Sigmoid colon (tissue), 6 donors: ENCODE measurements at regions not wholly inside any gene's neighbourhood (a gene's known extent, or its start where the extent isn't known, plus 50 kb on each side); places are given as distances from the start of the nearest gene placed in this dataset.

Experiments
- DNase-seq: peaks from one replicate; pipeline ENCODE4 v3.0.0-alpha.2; 2019
- H3K27ac ChIP-seq, 4 donors: fragments of 200-600 bp; sonication (generic); one replicate each; pipeline ENCODE4 v1.5.1; 2016 to 2019; ENCODE audit warnings: mild to moderate bottlenecking in 1 of 4
- H3K27me3 ChIP-seq, 3 donors: fragments of 200-600 bp; sonication (generic); one replicate each; pipeline ENCODE4 v1.5.1; 2019; ENCODE audit warnings: mild to moderate bottlenecking in 1 of 3
- H3K36me3 ChIP-seq, 4 donors: fragments of 200-600 bp; sonication (generic); one replicate each; pipeline ENCODE4 v1.5.1; 2016 to 2019
- H3K4me1 ChIP-seq, 4 donors: fragments of 200-600 bp; sonication (generic); one replicate each; pipeline ENCODE4 v1.5.1; 2017 to 2019
- H3K4me3 ChIP-seq, 4 donors: fragments of 200-600 bp; sonication (generic); one replicate each; pipeline ENCODE4 v1.5.1; 2017 to 2019; ENCODE audit warnings: mild to moderate bottlenecking in 2 of 4, moderate library complexity in 1 of 4
- H3K9me3 ChIP-seq, 4 donors: fragments of 200-600 bp in 3 of 4; sonication (generic) in 3 of 4; one replicate each; pipeline versions ENCODE4 v1.5.1 to v1.6.1; 2013 to 2019
- EP300 ChIP-seq, 4 donors: sonication (generic); formaldehyde crosslinking; IDR thresholded peaks; one replicate each; pipeline ENCODE4 v1.6.1; 2017; ENCODE audit warnings: antibody characterized with exemption in 4 of 4
- POLR2A ChIP-seq, 2 donors: fragments of 450-650 bp; IDR thresholded peaks; one replicate each; pipeline ENCODE4 v1.6.1; 2016; ENCODE audit warnings: antibody characterized with exemption in 2 of 2, mild to moderate bottlenecking in 2 of 2, moderate library complexity in 2 of 2
- POLR2AphosphoS5 ChIP-seq, 4 donors: sonication (generic); formaldehyde crosslinking; IDR thresholded peaks; one replicate each; pipeline ENCODE4 v1.6.1; 2017; ENCODE audit warnings: antibody characterized with exemption in 4 of 4
- WGBS, 2 donors: extraction: QIAGEN DNeasy Blood & Tissue Kit; methylation state at CpG; one replicate each; pipeline ENCODE4 v1.1.7; 2013; 5-methylcytosine and 5-hydroxymethylcytosine counted together
- intact Hi-C: fragments of 100-400 bp; cut with DNase I; formaldehyde crosslinking; loops from one replicate; pipeline ENCODE4 v1.15.1; 2023
- TF ChIP-seq, protein P1 (sequence below), 4 experiments: fragments of 450-650 bp in 3 of 4; fragments of 200-600 bp in 1 of 4; IDR thresholded peaks; one replicate each; pipeline ENCODE4 v1.5.1; 2016 to 2019; ENCODE audit warnings: antibody characterized with exemption in 4 of 4, mild to moderate bottlenecking in 3 of 4, moderate library complexity in 2 of 4
- donor health status: healthy with polysubstance abuse.
- donor health status: healthy.

DNA sequence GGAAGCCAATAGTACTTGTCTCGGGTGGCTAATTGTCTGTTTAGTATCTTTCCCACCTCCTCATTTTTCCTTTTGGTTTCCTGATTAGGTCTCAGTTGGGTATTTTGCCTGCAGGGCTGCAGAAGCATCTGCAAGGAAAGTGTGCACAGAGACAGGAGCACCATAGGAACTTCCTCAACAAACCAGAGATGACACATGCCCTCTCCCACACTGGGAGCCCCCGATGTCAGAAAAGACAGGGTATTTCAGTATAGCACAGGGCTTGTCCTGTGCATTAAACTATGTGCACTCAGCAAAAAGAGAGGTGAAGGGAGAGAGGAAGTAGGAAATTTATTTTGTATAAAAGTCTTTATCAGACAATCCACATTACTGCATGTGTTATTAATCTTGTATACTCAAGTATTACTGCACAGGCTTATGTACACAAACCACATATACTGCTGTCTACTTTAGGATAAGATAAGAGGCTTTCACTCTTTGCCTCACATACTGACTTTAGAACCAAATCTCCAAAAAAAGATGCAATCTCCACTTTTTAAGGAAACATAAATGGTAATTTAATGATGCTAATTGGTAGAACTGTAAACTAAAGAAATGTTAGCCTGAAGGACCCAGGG, 501.0 kb downstream of the FOXO1 start:
- intact Hi-C loops, result no loop called here
- H3K27me3 ChIP-seq, result no peaks in the 10 kb centered on the region
- WGBS, 2 donors, result 47 to 59% methylated on average over 2 of the region's 2 CpGs
- TF ChIP-seq EP300 (IDR thresholded peaks at IDR 0.05), result no peak
- no peak for TF ChIP-seq POLR2A (IDR thresholded peaks at IDR 0.05)
- H3K4me3 ChIP-seq, result no peak overlapping the region
- no peak for DNase-seq
- H3K36me3 ChIP-seq, result no peaks in the 10 kb centered on the region
- no peaks in the 10 kb centered on the region for H3K9me3 ChIP-seq
- no peak overlapping the region for H3K27ac ChIP-seq
- peaks cover 0 to 10% (median 7%) of the 10 kb centered on the region in 4 donors for H3K4me1 ChIP-seq

DNA sequence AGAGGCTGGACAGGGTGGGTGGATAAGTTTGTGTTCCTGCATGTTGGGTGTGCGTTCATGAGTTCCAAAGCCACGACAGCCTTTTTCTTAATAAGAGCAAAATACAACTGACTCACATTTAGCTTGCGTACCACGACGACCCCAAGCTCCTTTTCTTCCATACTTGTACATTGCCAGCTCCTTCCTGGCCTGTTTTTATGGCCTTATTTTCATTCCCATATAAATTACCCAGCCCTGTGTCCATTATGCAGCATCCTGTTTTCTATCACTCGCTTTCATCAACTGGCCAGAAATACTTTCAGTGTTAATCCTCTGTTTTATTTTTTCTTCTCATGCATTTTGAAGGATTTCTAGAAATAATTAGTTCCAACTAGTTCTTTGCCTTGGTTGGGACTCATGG, 499.1 kb downstream of the FOXO1 start:
- intact Hi-C loops, result no loop called here
- Histone ChIP-seq H3K27ac (no peak overlapping the region), H3K4me1 (peaks cover 0 to 10% (median 7%) of the 10 kb centered on the region in 4 donors), H3K4me3 (no peak overlapping the region), H3K36me3 (no peaks in the 10 kb centered on the region), H3K9me3 (no peaks in the 10 kb centered on the region), H3K27me3 (peaks cover 0 to 4% (median 0%) of the 10 kb centered on the region in 3 donors)
- 90 to 91% methylated on average over 6 of the region's 6 CpGs for WGBS, 2 donors
- TF ChIP-seq, protein P1, sequence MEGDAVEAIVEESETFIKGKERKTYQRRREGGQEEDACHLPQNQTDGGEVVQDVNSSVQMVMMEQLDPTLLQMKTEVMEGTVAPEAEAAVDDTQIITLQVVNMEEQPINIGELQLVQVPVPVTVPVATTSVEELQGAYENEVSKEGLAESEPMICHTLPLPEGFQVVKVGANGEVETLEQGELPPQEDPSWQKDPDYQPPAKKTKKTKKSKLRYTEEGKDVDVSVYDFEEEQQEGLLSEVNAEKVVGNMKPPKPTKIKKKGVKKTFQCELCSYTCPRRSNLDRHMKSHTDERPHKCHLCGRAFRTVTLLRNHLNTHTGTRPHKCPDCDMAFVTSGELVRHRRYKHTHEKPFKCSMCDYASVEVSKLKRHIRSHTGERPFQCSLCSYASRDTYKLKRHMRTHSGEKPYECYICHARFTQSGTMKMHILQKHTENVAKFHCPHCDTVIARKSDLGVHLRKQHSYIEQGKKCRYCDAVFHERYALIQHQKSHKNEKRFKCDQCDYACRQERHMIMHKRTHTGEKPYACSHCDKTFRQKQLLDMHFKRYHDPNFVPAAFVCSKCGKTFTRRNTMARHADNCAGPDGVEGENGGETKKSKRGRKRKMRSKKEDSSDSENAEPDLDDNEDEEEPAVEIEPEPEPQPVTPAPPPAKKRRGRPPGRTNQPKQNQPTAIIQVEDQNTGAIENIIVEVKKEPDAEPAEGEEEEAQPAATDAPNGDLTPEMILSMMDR (IDR thresholded peaks at IDR 0.05), result no peak
- TF ChIP-seq POLR2A (IDR thresholded peaks at IDR 0.05) (no peak), POLR2AphosphoS5 (IDR thresholded peaks at IDR 0.05) (peak in 1 of 4 donors; percentile 51)
- DNase-seq, result no peak

DNA sequence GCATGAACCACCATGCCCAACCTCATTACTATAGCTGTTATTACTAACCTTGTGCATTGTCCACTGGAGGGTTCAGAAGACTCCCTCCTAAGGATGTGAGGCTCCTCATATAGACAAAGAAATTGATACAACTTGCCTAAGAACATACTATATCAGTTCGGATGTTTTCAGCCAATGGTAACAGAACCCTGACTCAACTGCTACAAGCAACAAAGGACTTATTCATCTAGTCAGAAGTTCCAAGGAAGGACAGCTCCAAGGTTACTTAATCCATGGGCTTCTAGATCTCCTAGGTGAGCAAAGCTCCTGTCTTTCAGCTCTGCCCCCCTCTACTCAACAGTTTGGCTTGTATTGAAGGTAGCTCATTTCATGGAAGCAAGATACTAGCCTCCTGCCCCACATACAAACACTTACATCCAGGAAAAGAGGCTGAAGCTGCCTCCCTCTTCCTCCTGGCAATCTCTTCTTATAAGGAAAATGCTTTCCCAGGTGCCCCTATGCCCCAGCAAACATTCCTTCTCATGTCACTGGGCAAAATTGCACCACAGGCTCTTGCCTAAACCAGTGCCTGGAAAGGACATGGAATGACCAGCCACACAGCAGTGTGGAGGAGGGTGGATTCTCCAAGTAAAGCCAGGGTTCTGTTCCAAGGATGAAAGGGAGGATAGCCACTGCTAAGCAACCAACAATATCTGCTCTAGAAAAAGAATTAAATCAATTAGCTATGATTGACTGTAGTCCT, 497.8 kb downstream of the FOXO1 start:
- WGBS, 2 donors, result 85 to 92% methylated on average over 1 of the region's 1 CpG
- Histone ChIP-seq H3K27ac (no peak overlapping the region), H3K36me3 (no peaks in the 10 kb centered on the region), H3K9me3 (no peaks in the 10 kb centered on the region), H3K4me3 (no peak overlapping the region), H3K27me3 (peaks cover 0 to 11% (median 0%) of the 10 kb centered on the region in 3 donors), H3K4me1 (peaks cover 0 to 10% (median 7%) of the 10 kb centered on the region in 4 donors)
- TF ChIP-seq POLR2AphosphoS5 (IDR thresholded peaks at IDR 0.05) (no peak), EP300 (IDR thresholded peaks at IDR 0.05) (no peak), POLR2A (IDR thresholded peaks at IDR 0.05) (no peak)
- TF ChIP-seq, protein P1 (IDR thresholded peaks at IDR 0.05), result no peak
- intact Hi-C loops, result no loop called here
- DNase-seq, result no peak

DNA sequence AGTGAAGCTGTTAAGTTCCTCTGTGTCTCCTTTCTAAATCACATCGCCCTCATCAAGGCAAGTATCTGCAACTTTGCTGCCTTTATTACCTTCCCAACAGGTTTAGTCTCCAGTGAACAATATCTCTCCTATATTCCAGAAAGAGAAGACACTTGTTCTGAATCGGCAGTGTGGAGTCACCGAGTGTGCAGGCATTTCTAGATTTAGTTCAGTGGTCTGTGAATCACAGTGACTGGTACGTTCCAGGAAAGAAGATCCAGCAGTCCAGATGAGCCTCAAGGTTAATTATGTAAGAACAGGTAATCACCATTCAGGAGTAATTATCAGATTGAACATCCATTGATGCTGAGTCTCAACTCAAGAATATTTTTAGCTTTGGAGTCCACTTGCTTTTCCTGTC, 497.0 kb downstream of the FOXO1 start:
- DNase-seq, result no peak
- Histone ChIP-seq H3K4me3 (no peak overlapping the region), H3K27me3 (peaks cover 0 to 11% (median 0%) of the 10 kb centered on the region in 3 donors), H3K9me3 (no peaks in the 10 kb centered on the region), H3K4me1 (peaks cover 0 to 10% (median 7%) of the 10 kb centered on the region in 4 donors), H3K27ac (no peak overlapping the region), H3K36me3 (no peaks in the 10 kb centered on the region)
- intact Hi-C loops, result no loop called here
- TF ChIP-seq, protein P1 (IDR thresholded peaks at IDR 0.05), result no peak
- no peak for TF ChIP-seq EP300 (IDR thresholded peaks at IDR 0.05)
- TF ChIP-seq POLR2AphosphoS5 (IDR thresholded peaks at IDR 0.05), result no peak
- no peak for TF ChIP-seq POLR2A (IDR thresholded peaks at IDR 0.05)
- WGBS, 2 donors, result 88 to 92% methylated on average over 4 of the region's 4 CpGs

DNA sequence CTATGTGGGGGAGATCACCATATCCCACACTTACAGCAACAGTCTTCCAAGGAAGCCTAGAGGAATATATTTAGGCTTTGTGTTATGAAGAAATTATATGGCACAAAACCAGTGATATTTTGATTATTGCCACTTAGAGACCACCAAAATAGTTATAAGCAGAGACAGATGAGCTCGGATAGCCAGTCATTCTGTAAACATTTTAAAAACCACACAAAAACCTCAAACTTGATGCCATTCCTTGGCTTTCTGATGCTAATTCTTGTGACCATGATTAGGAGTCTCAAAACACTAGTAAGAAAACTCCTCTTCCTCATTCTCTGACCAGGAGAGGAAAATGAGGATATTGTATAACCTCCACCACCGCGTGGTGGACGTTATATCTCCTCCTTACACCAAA, 496.4 kb downstream of the FOXO1 start:
- Histone ChIP-seq H3K27me3 (peaks cover 0 to 11% (median 0%) of the 10 kb centered on the region in 3 donors), H3K9me3 (no peaks in the 10 kb centered on the region), H3K27ac (no peak overlapping the region), H3K4me3 (no peak overlapping the region), H3K36me3 (no peaks in the 10 kb centered on the region), H3K4me1 (peaks cover 0 to 10% (median 7%) of the 10 kb centered on the region in 4 donors)
- intact Hi-C loops, result no loop called here
- DNase-seq, result no peak
- 82 to 85% methylated on average over 4 of the region's 4 CpGs for WGBS, 2 donors
- TF ChIP-seq, protein P1 (IDR thresholded peaks at IDR 0.05), result no peak
- TF ChIP-seq POLR2A (IDR thresholded peaks at IDR 0.05), result no peak
- TF ChIP-seq EP300 (IDR thresholded peaks at IDR 0.05), result no peak
- TF ChIP-seq POLR2AphosphoS5 (IDR thresholded peaks at IDR 0.05), result no peak
